HCT116 (cell line): ENCODE measurements at regions not wholly inside any gene's neighbourhood (a gene's known extent, or its start where the extent isn't known, plus 50 kb on each side); places are given as distances from the start of the nearest gene placed in this dataset.

Experiments used
- ATAC-seq: fragments of 200-7000 bp; cut with Tn5 transposase; 2 replicates; pipeline ENCODE4 v1.9.1; 2020; ENCODE audit warnings: mild to moderate bottlenecking, moderate library complexity
- BruUV-seq: library from RNA; stranded (reverse); fragments of 400-500 nt; replicated peaks from 2 replicates; lab custom pipeline; 2021; lab: Mats Ljungman, UMichigan
- CTCF ChIA-PET: fragments of 300-600 bp; sonication (Branson Sonifier 250); formaldehyde crosslinking; loops from one replicate; lab custom pipeline; 2021; ENCODE audit warnings: antibody characterized with exemption; lab: Charles Lee
- POLR2A ChIA-PET: fragments of 300-600, 350-600 bp; sonication (Branson Sonifier 250); formaldehyde crosslinking; loops from one replicate; lab custom pipeline; 2021; ENCODE audit warnings: antibody characterized with exemption; lab: Charles Lee
- RAD21 ChIA-PET, 2 experiments: fragments of 300-600 bp; sonication (Branson Sonifier 250); formaldehyde crosslinking; loops; one replicate each; lab custom pipeline; 2023; ENCODE audit warnings: low total read pairs in 2 of 2; ENCODE audit not compliant: uncharacterized antibody in 2 of 2, unreplicated experiment in 2 of 2, low non-redundant PET in 1 of 2; lab: Charles Lee
- DNase-seq: peaks from one replicate; pipeline ENCODE4 v3.0.0-alpha.2; 2010; ENCODE audit warnings: low read depth, low spot score
- H2AFZ ChIP-seq: fragments of 200-600 bp; shearing (Covaris generic), sonication (generic); 2 replicates; pipeline ENCODE4 v1.6.1; 2017; ENCODE audit warnings: low read depth, mixed run types, mixed read lengths, antibody characterized with exemption, low read length; ENCODE audit not compliant: poor library complexity, severe bottlenecking
- H3K27ac ChIP-seq: 2 replicates; pipeline ENCODE4 v1.5.1; 2012; ENCODE audit warnings: low read depth, low read length
- H3K27me3 ChIP-seq: fragments of 200-600 bp; sonication (generic); 2 replicates; pipeline ENCODE4 v1.6.1; 2016; ENCODE audit warnings: mixed run types, low read length, mixed read lengths; ENCODE audit not compliant: insufficient read depth
- H3K36me3 ChIP-seq, 2 experiments: fragments of 200-500 bp in 1 of 2; fragments of 200-600 bp in 1 of 2; sonication (Bioruptor generic) in 1 of 2; sonication (generic) in 1 of 2; 2 replicates each; pipeline versions ENCODE4 v1.5.1 to v1.6.1; 2014 to 2016; ENCODE audit warnings: low read length in 2 of 2, inconsistent platforms in 1 of 2, mixed read lengths in 1 of 2, mixed run types in 1 of 2; ENCODE audit not compliant: insufficient read depth in 2 of 2, control insufficient read depth in 1 of 2
- H3K4me1 ChIP-seq, 2 experiments: fragments of 200-600 bp in 1 of 2; sonication (generic) in 1 of 2; 2 replicates each; pipeline versions ENCODE4 v1.5.1 to v1.6.1; 2012 to 2017; ENCODE audit warnings: low read length in 2 of 2, inconsistent platforms in 1 of 2, mild to moderate bottlenecking in 1 of 2, mixed read lengths in 1 of 2, mixed run types in 1 of 2, moderate library complexity in 1 of 2; ENCODE audit not compliant: insufficient read depth in 2 of 2, control insufficient read depth in 1 of 2
- H3K4me2 ChIP-seq: fragments of 200-600 bp; sonication (generic); 2 replicates; pipeline ENCODE4 v1.6.1; 2017; ENCODE audit warnings: mixed run types, low read length, mixed read lengths
- H3K4me3 ChIP-seq, 2 experiments: fragments of 200-600 bp in 1 of 2; sonication (generic) in 1 of 2; replicated peaks in 1 of 2; 2 replicates each; pipeline ENCODE4 v1.5.1; 2011 to 2016; ENCODE audit warnings: low read length in 2 of 2, control low read depth in 1 of 2, low read depth in 1 of 2, mild to moderate bottlenecking in 1 of 2, mixed read lengths in 1 of 2, mixed run types in 1 of 2
- H3K79me2 ChIP-seq: fragments of 200-600 bp; sonication (generic); 2 replicates; pipeline ENCODE4 v1.6.1; 2017; ENCODE audit warnings: mild to moderate bottlenecking, mixed run types, low read length, moderate library complexity, mixed read lengths; ENCODE audit not compliant: insufficient read depth
- H3K9ac ChIP-seq: fragments of 200-600 bp; sonication (generic); 2 replicates; pipeline ENCODE4 v1.6.1; 2016; ENCODE audit warnings: low read length, mixed read lengths
- H3K9me2 ChIP-seq: fragments of 200-600 bp; sonication (generic), shearing (Covaris generic); 2 replicates; pipeline ENCODE4 v1.6.1; 2017; ENCODE audit warnings: mixed run types, mild to moderate bottlenecking, moderate library complexity; ENCODE audit not compliant: insufficient read depth
- H3K9me3 ChIP-seq, 2 experiments: fragments of 200-500 bp in 1 of 2; fragments of 200-600 bp in 1 of 2; sonication (Bioruptor generic) in 1 of 2; sonication (generic) in 1 of 2; 2 replicates each; pipeline ENCODE4 v1.6.1; 2014 to 2017; ENCODE audit warnings: low read length in 2 of 2, mixed read lengths in 2 of 2, inconsistent platforms in 1 of 2, low read depth in 1 of 2, mild to moderate bottlenecking in 1 of 2, mixed run types in 1 of 2, moderate library complexity in 1 of 2; ENCODE audit not compliant: control insufficient read depth in 1 of 2, insufficient read depth in 1 of 2
- H4K20me1 ChIP-seq: fragments of 200-600 bp; sonication (generic), shearing (Covaris generic); 2 replicates; pipeline ENCODE4 v1.6.1; 2017; ENCODE audit warnings: mixed run types, mild to moderate bottlenecking, moderate library complexity; ENCODE audit not compliant: insufficient read depth
- CBX3 ChIP-seq: IDR thresholded peaks from 2 replicates; pipeline ENCODE4 v1.6.1; 2012; ENCODE audit warnings: low read depth
- EZH2phosphoT487 ChIP-seq: fragments of 200-600 bp; IDR thresholded peaks from 2 replicates; pipeline ENCODE4 v1.6.1; 2018; ENCODE audit warnings: antibody characterized with exemption, borderline replicate concordance
- MAX ChIP-seq: IDR thresholded peaks from 2 replicates; pipeline ENCODE4 v1.6.1; 2012
- POLR2AphosphoS5 ChIP-seq: IDR thresholded peaks from 2 replicates; pipeline ENCODE4 v1.6.1; 2011; ENCODE audit warnings: mild to moderate bottlenecking, low read depth, low read length, moderate library complexity
- RAD21 ChIP-seq: IDR thresholded peaks from 2 replicates; pipeline ENCODE4 v1.6.1; 2012; ENCODE audit warnings: low read depth, mild to moderate bottlenecking
- SRF ChIP-seq: IDR thresholded peaks from 2 replicates; pipeline ENCODE4 v1.6.1; 2012; ENCODE audit warnings: low read depth
- ZBTB33 ChIP-seq: IDR thresholded peaks from 2 replicates; pipeline ENCODE4 v1.6.1; 2011; ENCODE audit warnings: mild to moderate bottlenecking, low read length, moderate library complexity; ENCODE audit not compliant: insufficient replicate concordance; ENCODE audit errors: extremely low read depth
- intact Hi-C: fragments of 100-400 bp; cut with micrococcal nuclease; formaldehyde crosslinking; loops from 2 replicates; pipeline ENCODE4 v1.10.0; 2022

- Histone ChIP-seq H4K20me1 (no peaks in the 10 kb centered on the region), H3K27ac (no peak overlapping the region), H3K9me3 (peaks cover 4 to 6% of the 10 kb centered on the region in 2 experiments; a peak in 2 of 4 replicates), H3K79me2 (no peaks in the 10 kb centered on the region), H3K27me3 (no peaks in the 10 kb centered on the region), H3K4me1 (no peaks in the 10 kb centered on the region)
- ChIA-PET RAD21 (no interaction called here), POLR2A (no interaction called here)
- TF ChIP-seq ZBTB33 (no peak), RAD21 (no peak), EZH2phosphoT487 (no peak), SRF (no peak), POLR2AphosphoS5 (no peak), CBX3 (no peak), MAX (no peak)
- TF ChIP-seq, all 23 proteins: peak for 0
- intact Hi-C loops: no loop called here
- Histone ChIP-seq H3K4me2 (no peak overlapping the region), H2AFZ (no peak overlapping the region), H3K9me2 (no peaks in the 10 kb centered on the region), H3K9ac (no peak overlapping the region), H3K4me3 (no peak overlapping the region), H3K36me3 (no peaks in the 10 kb centered on the region)
- no peak for ATAC-seq
- no TSS peak for BruUV-seq
- CTCF ChIA-PET: no interaction called here
- no peak for DNase-seq
Observed at GRCh38 chr18:40450751-40451150, 1504.3 kb upstream of the PIK3C3 start.

- no peaks in the 10 kb centered on the region for H3K36me3 ChIP-seq
- ATAC-seq (no peak), DNase-seq (no peak)
- RAD21 ChIA-PET: no interaction called here
- BruUV-seq: no TSS peak
- no peak overlapping the region for H3K4me3 ChIP-seq
- H3K9ac ChIP-seq: no peak overlapping the region
- no peaks in the 10 kb centered on the region for H3K4me1 ChIP-seq
- H4K20me1 ChIP-seq: no peaks in the 10 kb centered on the region
- no peaks in the 10 kb centered on the region for H3K27me3 ChIP-seq
- no peak overlapping the region for H3K27ac ChIP-seq
- H3K79me2 ChIP-seq: no peaks in the 10 kb centered on the region
- intact Hi-C loops: no loop called here
- CTCF ChIA-PET: no interaction called here
- TF ChIP-seq MAX: no peak
- POLR2A ChIA-PET: no interaction called here
- peaks cover 4 to 6% of the 10 kb centered on the region in 2 experiments; a peak in 2 of 4 replicates for H3K9me3 ChIP-seq
- no peak overlapping the region for H3K4me2 ChIP-seq
- H2AFZ ChIP-seq: no peak overlapping the region
- no peaks in the 10 kb centered on the region for H3K9me2 ChIP-seq
Observed at GRCh38 chr18:40447820-40448219, 1507.2 kb upstream of the PIK3C3 start.
